ENCODE measurements at regions not wholly inside any gene's neighbourhood (a gene's known extent, or its start where the extent isn't known, plus 50 kb on each side); places are given as distances from the start of the nearest gene placed in this dataset.

GRCh38 chr3:106740116-106740515 is 637.1 kb upstream of the CCDC54 start:
- TF ChIP-seq CTCF (IDR thresholded peaks at IDR 0.05) (no peak), POLR2A (IDR thresholded peaks at IDR 0.05) (no peak)
